KMS-11 (cell line): ENCODE measurements at regions not wholly inside any gene's neighbourhood (a gene's known extent, or its start where the extent isn't known, plus 50 kb on each side); places are given as distances from the start of the nearest gene placed in this dataset.

ENCODE experiments used
- H2AFZ ChIP-seq: fragments of 200-600 bp; sonication (generic); 2 replicates; pipeline ENCODE4 v1.6.1; 2016; ENCODE audit warnings: antibody characterized with exemption, mixed run types, low read depth
- H3K27ac ChIP-seq: fragments of 200-600 bp; sonication (generic); 2 replicates; pipeline ENCODE4 v1.6.1; 2016; ENCODE audit warnings: mild to moderate bottlenecking, mixed run types
- H3K27me3 ChIP-seq: fragments of 200-600 bp; sonication (generic); 2 replicates; pipeline ENCODE4 v1.6.1; 2017; ENCODE audit warnings: mild to moderate bottlenecking, low read depth, mixed run types, moderate library complexity; ENCODE audit not compliant: insufficient read depth
- H3K36me3 ChIP-seq: fragments of 200-600 bp; sonication (generic); 2 replicates; pipeline ENCODE4 v1.6.1; 2017; ENCODE audit warnings: mild to moderate bottlenecking, mixed run types; ENCODE audit not compliant: insufficient read depth
- H3K4me1 ChIP-seq: fragments of 200-600 bp; sonication (generic); 2 replicates; pipeline ENCODE4 v1.6.1; 2016; ENCODE audit warnings: mild to moderate bottlenecking, low read depth, mixed run types; ENCODE audit not compliant: poor library complexity, severe bottlenecking
- H3K4me2 ChIP-seq: fragments of 200-600 bp; sonication (generic); 2 replicates; pipeline ENCODE4 v1.7.0; 2016; ENCODE audit warnings: mild to moderate bottlenecking, mixed run types
- H3K4me3 ChIP-seq: fragments of 200-600 bp; sonication (generic); IDR thresholded peaks from 2 replicates; pipeline ENCODE4 v1.6.1; 2017; ENCODE audit warnings: low read depth, low read length, mixed read lengths; ENCODE audit not compliant: insufficient read depth
- H3K79me2 ChIP-seq: fragments of 200-600 bp; sonication (generic); 2 replicates; pipeline ENCODE4 v1.6.1; 2016; ENCODE audit warnings: low read depth, mixed run types; ENCODE audit not compliant: insufficient read depth
- H3K9ac ChIP-seq: fragments of 200-600 bp; sonication (generic); 2 replicates; pipeline ENCODE4 v1.6.1; 2016; ENCODE audit warnings: mild to moderate bottlenecking, mixed run types
- H4K20me1 ChIP-seq: fragments of 200-600 bp; sonication (generic); 2 replicates; pipeline ENCODE4 v1.6.1; 2016; ENCODE audit warnings: mild to moderate bottlenecking, mixed run types; ENCODE audit not compliant: insufficient read depth
- CTCF ChIP-seq: fragments of 200-600 bp; sonication (generic); conservative IDR thresholded peaks from 2 replicates; pipeline ENCODE4 v1.6.1; 2017; ENCODE audit warnings: low read depth, mild to moderate bottlenecking, antibody characterized with exemption, low read length, moderate library complexity, mixed read lengths

GRCh38 chr6:9172096-9172495, 736.8 kb upstream of the SLC35B3 start:
- Histone ChIP-seq H3K9ac (no peak overlapping the region), H3K4me2 (no peak overlapping the region), H3K4me3 (no peak overlapping the region), H3K4me1 (no peaks in the 10 kb centered on the region), H3K27ac (no peak overlapping the region), H3K27me3 (no peaks in the 10 kb centered on the region), H2AFZ (no peak overlapping the region), H3K36me3 (no peaks in the 10 kb centered on the region), H3K79me2 (no peaks in the 10 kb centered on the region), H4K20me1 (no peaks in the 10 kb centered on the region)
- TF ChIP-seq CTCF: no peak

GRCh38 chr6:9168669-9169068, 733.3 kb upstream of the SLC35B3 start:
- H3K4me3 ChIP-seq: no peak overlapping the region
- no peaks in the 10 kb centered on the region for H3K36me3 ChIP-seq
- H3K4me2 ChIP-seq: no peak overlapping the region
- H3K79me2 ChIP-seq: no peaks in the 10 kb centered on the region
- H4K20me1 ChIP-seq: no peaks in the 10 kb centered on the region
- H2AFZ ChIP-seq: no peak overlapping the region
- H3K27me3 ChIP-seq: no peaks in the 10 kb centered on the region
- no peak overlapping the region for H3K9ac ChIP-seq
- TF ChIP-seq CTCF: no peak
- H3K4me1 ChIP-seq: no peaks in the 10 kb centered on the region
- H3K27ac ChIP-seq: no peak overlapping the region

GRCh38 chr6:9161731-9162130, 726.4 kb upstream of the SLC35B3 start:
- Histone ChIP-seq H3K9ac (no peak overlapping the region), H4K20me1 (no peaks in the 10 kb centered on the region), H3K27ac (no peak overlapping the region), H3K4me3 (no peak overlapping the region), H2AFZ (no peak overlapping the region), H3K79me2 (no peaks in the 10 kb centered on the region), H3K27me3 (no peaks in the 10 kb centered on the region), H3K4me2 (no peak overlapping the region), H3K4me1 (no peaks in the 10 kb centered on the region), H3K36me3 (no peaks in the 10 kb centered on the region)
- no peak for TF ChIP-seq CTCF

GRCh38 chr6:9159051-9159450, 723.7 kb upstream of the SLC35B3 start:
- H2AFZ ChIP-seq: no peak overlapping the region
- H3K4me1 ChIP-seq: no peaks in the 10 kb centered on the region
- H3K4me2 ChIP-seq: no peak overlapping the region
- H3K79me2 ChIP-seq: no peaks in the 10 kb centered on the region
- H3K36me3 ChIP-seq: no peaks in the 10 kb centered on the region
- no peak overlapping the region for H3K4me3 ChIP-seq
- no peaks in the 10 kb centered on the region for H4K20me1 ChIP-seq
- H3K27me3 ChIP-seq: no peaks in the 10 kb centered on the region
- H3K9ac ChIP-seq: no peak overlapping the region
- TF ChIP-seq CTCF: no peak
- H3K27ac ChIP-seq: no peak overlapping the region

GRCh38 chr6:9155836-9156235, 720.5 kb upstream of the SLC35B3 start:
- H4K20me1 ChIP-seq: no peaks in the 10 kb centered on the region
- no peak overlapping the region for H3K4me3 ChIP-seq
- H3K36me3 ChIP-seq: no peaks in the 10 kb centered on the region
- H3K4me1 ChIP-seq: no peaks in the 10 kb centered on the region
- H3K27ac ChIP-seq: no peak overlapping the region
- H3K79me2 ChIP-seq: no peaks in the 10 kb centered on the region
- H3K9ac ChIP-seq: no peak overlapping the region
- no peak overlapping the region for H3K4me2 ChIP-seq
- H2AFZ ChIP-seq: no peak overlapping the region
- no peaks in the 10 kb centered on the region for H3K27me3 ChIP-seq
- TF ChIP-seq CTCF: no peak
